GM12878 (cell line): ENCODE measurements at regions not wholly inside any gene's neighbourhood (a gene's known extent, or its start where the extent isn't known, plus 50 kb on each side); places are given as distances from the start of the nearest gene placed in this dataset.

Experiments used
- ATAC-seq: fragments of 200-7000 bp; cut with Tn5 transposase; 3 replicates; pipeline ENCODE4 v1.9.1; 2020; ENCODE audit warnings: mild to moderate bottlenecking, moderate library complexity
- BruUV-seq: library from RNA; stranded (reverse); fragments of 400-500 nt; replicated peaks from 2 replicates; lab custom pipeline; 2021; lab: Mats Ljungman, UMichigan
- CTCF ChIA-PET: fragments of 300-600 bp; sonication (Branson Sonifier 250); formaldehyde crosslinking; extraction: SDS; loops from one replicate; lab custom pipeline; 2021; ENCODE audit warnings: inconsistent platforms; lab: Yijun Ruan, JAX
- POLR2A ChIA-PET: fragments of 350-600 bp; formaldehyde crosslinking; extraction: SDS; loops from one replicate; lab custom pipeline; 2021; ENCODE audit warnings: inconsistent platforms; lab: Charles Lee
- RAD21 ChIA-PET: fragments of 300-600 bp; sonication (Branson Sonifier 250); formaldehyde crosslinking; loops from one replicate; lab custom pipeline; 2023; ENCODE audit warnings: antibody characterized with exemption; ENCODE audit not compliant: unreplicated experiment; lab: Charles Lee
- SMC1A ChIA-PET: fragments of 300-600 bp; sonication (Branson Sonifier 250); formaldehyde crosslinking; loops from one replicate; lab custom pipeline; 2023; ENCODE audit not compliant: unreplicated experiment, uncharacterized antibody; lab: Charles Lee
- DNase-seq: peaks from one replicate; pipeline ENCODE4 v3.0.0-alpha.2; 2011; ENCODE audit warnings: low read depth, low spot score
- FAIRE-seq: peaks from 3 replicates; lab custom pipeline; 2011; peaks lifted over from hg19 to GRCh38; lab: Jason Lieb, UNC
- H2AFZ ChIP-seq: 2 replicates; pipeline ENCODE4 v1.6.0; 2011; ENCODE audit warnings: low read depth, low read length, control low read depth; ENCODE audit not compliant: control insufficient read depth
- H3K27ac ChIP-seq: 2 replicates; pipeline ENCODE4 v1.5.1; 2011; ENCODE audit warnings: control low read depth; ENCODE audit not compliant: control insufficient read depth, insufficient read depth
- H3K27me3 ChIP-seq, 2 experiments: replicated peaks in 1 of 2; 2 replicates each; pipeline versions ENCODE4 v1.6.0 to v1.6.1; 2011; ENCODE audit warnings: low read length in 1 of 2; ENCODE audit not compliant: control insufficient read depth in 2 of 2, insufficient read depth in 2 of 2
- H3K36me3 ChIP-seq, 2 experiments: 2 replicates each; pipeline ENCODE4 v1.5.1; 2011; ENCODE audit warnings: low read length in 1 of 2; ENCODE audit not compliant: control insufficient read depth in 2 of 2, insufficient read depth in 2 of 2
- H3K4me1 ChIP-seq: 2 replicates; pipeline ENCODE4 v1.6.1; 2011; ENCODE audit warnings: mild to moderate bottlenecking, low read length, moderate library complexity, mixed read lengths; ENCODE audit not compliant: control insufficient read depth, insufficient read depth
- H3K4me2 ChIP-seq: 2 replicates; pipeline ENCODE4 v1.6.0; 2011; ENCODE audit warnings: control low read depth; ENCODE audit not compliant: control insufficient read depth, insufficient read depth
- H3K4me3 ChIP-seq: fragments of 200-600 bp; sonication (generic); 2 replicates; pipeline ENCODE4 v1.5.1; 2016
- H3K79me2 ChIP-seq: 2 replicates; pipeline ENCODE4 v1.6.0; 2011; ENCODE audit warnings: low read length; ENCODE audit not compliant: control insufficient read depth, insufficient read depth
- H3K9ac ChIP-seq: 2 replicates; pipeline ENCODE4 v1.8.0; 2011; ENCODE audit warnings: low read length, control low read depth, mixed read lengths; ENCODE audit not compliant: control insufficient read depth, insufficient read depth
- H3K9me3 ChIP-seq: replicated peaks from 3 replicates; pipeline ENCODE4 v1.5.1; 2011; ENCODE audit warnings: mild to moderate bottlenecking, low read length; ENCODE audit not compliant: control insufficient read depth, insufficient read depth
- H4K20me1 ChIP-seq: 2 replicates; pipeline ENCODE4 v1.6.0; 2011; ENCODE audit not compliant: control insufficient read depth, insufficient read depth
- BACH1 ChIP-seq: fragments of 450-650 bp; IDR thresholded peaks from 2 replicates; pipeline ENCODE4 v1.6.1; 2017; ENCODE audit warnings: mild to moderate bottlenecking, borderline replicate concordance
- CBX3 ChIP-seq: fragments of 200-600 bp; sonication (generic); IDR thresholded peaks from 2 replicates; pipeline ENCODE4 v1.6.1; 2016; ENCODE audit warnings: low read depth, borderline replicate concordance
- JUNB ChIP-seq: IDR thresholded peaks from 2 replicates; pipeline ENCODE4 v1.6.1; 2016; ENCODE audit warnings: antibody characterized with exemption, mild to moderate bottlenecking
- POLR2AphosphoS2 ChIP-seq: IDR thresholded peaks from 2 replicates; pipeline ENCODE4 v1.6.1; 2011; ENCODE audit warnings: low read depth, mild to moderate bottlenecking, low read length, improper control_type of control experiment, moderate library complexity
- PRDM15 ChIP-seq: fragments of 450-650 bp; formaldehyde crosslinking; IDR thresholded peaks from 2 replicates; pipeline ENCODE4 v1.4.0; 2020; ENCODE audit warnings: mild to moderate bottlenecking, moderate library complexity
- SKIL ChIP-seq: fragments of 450-650 bp; IDR thresholded peaks from 2 replicates; pipeline ENCODE4 v1.6.1; 2017; ENCODE audit warnings: mild to moderate bottlenecking, low read depth, inconsistent platforms; ENCODE audit not compliant: poor library complexity, severe bottlenecking
- SMAD1 ChIP-seq: fragments of 450-650 bp; IDR thresholded peaks from 2 replicates; pipeline ENCODE4 v1.6.1; 2018; ENCODE audit warnings: mild to moderate bottlenecking, low read depth; ENCODE audit not compliant: partially characterized antibody
- SMARCA5 ChIP-seq: fragments of 450-650 bp; IDR thresholded peaks from 2 replicates; pipeline ENCODE4 v1.6.1; 2017; ENCODE audit warnings: mild to moderate bottlenecking
- TARDBP ChIP-seq: IDR thresholded peaks from 2 replicates; pipeline ENCODE4 v1.6.1; 2016; ENCODE audit warnings: borderline replicate concordance
- TCF7 ChIP-seq: IDR thresholded peaks from 2 replicates; pipeline ENCODE4 v1.6.1; 2014; ENCODE audit warnings: antibody characterized with exemption, borderline replicate concordance
- ZNF217 ChIP-seq: fragments of 450-650 bp; IDR thresholded peaks from 2 replicates; pipeline ENCODE4 v1.6.1; 2017; ENCODE audit warnings: antibody characterized with exemption, mild to moderate bottlenecking
- ZNF274 ChIP-seq: IDR thresholded peaks from one replicate; pipeline ENCODE4 v1.8.0; 2011; ENCODE audit not compliant: insufficient read length, insufficient read depth
- ZZZ3 ChIP-seq: IDR thresholded peaks from 2 replicates; pipeline ENCODE4 v1.6.1; 2011; ENCODE audit warnings: low read depth; ENCODE audit not compliant: control insufficient read depth, insufficient read length
- WGBS: methylation state at CpG from one replicate; pipeline ENCODE4 v1.1.6; 2016; ENCODE audit warnings: low lambda C conversion rate; ENCODE audit not compliant: insufficient replicate concordance, insufficient coverage; ENCODE audit errors: missing lambda C conversion rate; 5-methylcytosine and 5-hydroxymethylcytosine counted together
- in situ Hi-C: fragments of 300-500 bp; cut with MboI; formaldehyde crosslinking; loops from 9 replicates; pipeline ENCODE4 v1.14.3; 2018; ENCODE audit warnings: mixed read lengths
- intact Hi-C: fragments of 100-400 bp; cut with micrococcal nuclease; formaldehyde crosslinking; loops from one replicate; pipeline ENCODE4 v1.14.2; 2022; ENCODE audit not compliant: unreplicated experiment
- TF ChIP-seq, protein P1 (sequence below): fragments of 450-650 bp; IDR thresholded peaks from 2 replicates; pipeline ENCODE4 v1.6.1; 2017; ENCODE audit warnings: mild to moderate bottlenecking, moderate library complexity

DNA sequence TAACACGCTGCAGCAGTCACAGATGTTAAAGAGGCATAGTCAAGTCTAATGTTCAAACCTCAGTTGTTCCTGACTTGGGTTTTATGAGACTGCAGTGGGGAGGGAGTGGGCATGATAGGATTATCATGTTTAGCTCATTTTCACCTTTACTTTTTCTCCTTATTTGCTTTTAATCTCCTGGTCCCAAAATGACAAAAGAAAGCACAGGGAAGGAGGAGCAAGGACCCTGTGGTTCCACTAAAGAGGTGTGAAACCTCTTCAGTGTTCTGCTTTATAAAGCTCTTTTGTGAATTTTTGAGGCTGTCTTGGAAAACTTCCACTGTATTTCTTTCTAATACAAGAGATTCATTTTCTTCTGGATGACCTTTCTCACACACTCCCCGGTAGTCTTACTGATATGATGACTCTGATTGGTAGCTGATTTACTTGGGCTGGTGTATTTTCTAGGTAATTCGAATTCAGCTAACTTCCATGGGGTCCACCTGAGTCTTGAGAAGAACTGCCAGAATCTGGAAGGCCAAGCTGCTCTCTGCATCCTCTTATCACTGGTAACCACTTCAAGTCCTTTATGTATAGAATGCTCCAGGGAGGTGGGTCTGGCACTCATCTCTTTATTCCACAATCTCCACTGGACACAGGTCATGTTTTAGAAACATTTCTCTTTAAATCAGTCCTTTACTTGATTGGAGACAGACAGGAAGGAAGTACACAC, 1364.4 kb upstream of the CDH9 start:
- TF ChIP-seq, protein P1, sequence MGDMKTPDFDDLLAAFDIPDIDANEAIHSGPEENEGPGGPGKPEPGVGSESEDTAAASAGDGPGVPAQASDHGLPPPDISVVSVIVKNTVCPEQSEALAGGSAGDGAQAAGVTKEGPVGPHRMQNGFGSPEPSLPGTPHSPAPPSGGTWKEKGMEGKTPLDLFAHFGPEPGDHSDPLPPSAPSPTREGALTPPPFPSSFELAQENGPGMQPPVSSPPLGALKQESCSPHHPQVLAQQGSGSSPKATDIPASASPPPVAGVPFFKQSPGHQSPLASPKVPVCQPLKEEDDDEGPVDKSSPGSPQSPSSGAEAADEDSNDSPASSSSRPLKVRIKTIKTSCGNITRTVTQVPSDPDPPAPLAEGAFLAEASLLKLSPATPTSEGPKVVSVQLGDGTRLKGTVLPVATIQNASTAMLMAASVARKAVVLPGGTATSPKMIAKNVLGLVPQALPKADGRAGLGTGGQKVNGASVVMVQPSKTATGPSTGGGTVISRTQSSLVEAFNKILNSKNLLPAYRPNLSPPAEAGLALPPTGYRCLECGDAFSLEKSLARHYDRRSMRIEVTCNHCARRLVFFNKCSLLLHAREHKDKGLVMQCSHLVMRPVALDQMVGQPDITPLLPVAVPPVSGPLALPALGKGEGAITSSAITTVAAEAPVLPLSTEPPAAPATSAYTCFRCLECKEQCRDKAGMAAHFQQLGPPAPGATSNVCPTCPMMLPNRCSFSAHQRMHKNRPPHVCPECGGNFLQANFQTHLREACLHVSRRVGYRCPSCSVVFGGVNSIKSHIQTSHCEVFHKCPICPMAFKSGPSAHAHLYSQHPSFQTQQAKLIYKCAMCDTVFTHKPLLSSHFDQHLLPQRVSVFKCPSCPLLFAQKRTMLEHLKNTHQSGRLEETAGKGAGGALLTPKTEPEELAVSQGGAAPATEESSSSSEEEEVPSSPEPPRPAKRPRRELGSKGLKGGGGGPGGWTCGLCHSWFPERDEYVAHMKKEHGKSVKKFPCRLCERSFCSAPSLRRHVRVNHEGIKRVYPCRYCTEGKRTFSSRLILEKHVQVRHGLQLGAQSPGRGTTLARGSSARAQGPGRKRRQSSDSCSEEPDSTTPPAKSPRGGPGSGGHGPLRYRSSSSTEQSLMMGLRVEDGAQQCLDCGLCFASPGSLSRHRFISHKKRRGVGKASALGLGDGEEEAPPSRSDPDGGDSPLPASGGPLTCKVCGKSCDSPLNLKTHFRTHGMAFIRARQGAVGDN = no peak
- TF ChIP-seq ZNF274 (no peak), BACH1 (no peak), SMARCA5 (no peak), TARDBP (no peak), SKIL (no peak), CBX3 (no peak), POLR2AphosphoS2 (no peak), ZZZ3 (no peak), ZNF217 (no peak), PRDM15 (CRISPR knock-in tag) (no peak), JUNB (no peak), TCF7 (no peak), SMAD1 (no peak)
- Histone ChIP-seq H3K36me3 (no peaks in the 10 kb centered on the region), H3K27ac (no peak overlapping the region), H3K4me3 (no peak overlapping the region), H3K79me2 (no peaks in the 10 kb centered on the region), H3K4me1 (no peaks in the 10 kb centered on the region), H3K27me3 (no peaks in the 10 kb centered on the region), H3K4me2 (no peak overlapping the region), H2AFZ (no peak overlapping the region), H3K9ac (no peak overlapping the region), H3K9me3 (no peaks in the 10 kb centered on the region), H4K20me1 (no peaks in the 10 kb centered on the region)
- FAIRE-seq (no peak), DNase-seq (no peak), ATAC-seq (no peak)
- POLR2A ChIA-PET = no interaction called here
- CTCF ChIA-PET = no interaction called here
- SMC1A ChIA-PET = interaction anchor here (1.0 to 1.6 kb wide), 2 partner anchors 9 to 15 kb away, joined by 3 to 4 read pairs; no protein-coding TSS in a partner anchor
- 2% methylated on average over 3 of the region's 3 CpGs for WGBS
- RAD21 ChIA-PET = no interaction called here
- no TSS peak for BruUV-seq
- intact Hi-C loops = no loop called here
- in situ Hi-C loops = no loop called here
